NCI-H187 (cell line): ENCODE measurements at regions not wholly inside any gene's neighbourhood (a gene's known extent, or its start where the extent isn't known, plus 50 kb on each side); places are given as distances from the start of the nearest gene placed in this dataset.
"Not testable (repeated sequence)": the region's sequence is repeated elsewhere in the genome, so short reads cannot be mapped to it uniquely, and the experiment has no call there.

ENCODE experiments used
- DNase-seq, 2 experiments: peaks; one replicate each; lab custom pipeline; 2025; lab: John Stamatoyannopoulos, UW

DNA sequence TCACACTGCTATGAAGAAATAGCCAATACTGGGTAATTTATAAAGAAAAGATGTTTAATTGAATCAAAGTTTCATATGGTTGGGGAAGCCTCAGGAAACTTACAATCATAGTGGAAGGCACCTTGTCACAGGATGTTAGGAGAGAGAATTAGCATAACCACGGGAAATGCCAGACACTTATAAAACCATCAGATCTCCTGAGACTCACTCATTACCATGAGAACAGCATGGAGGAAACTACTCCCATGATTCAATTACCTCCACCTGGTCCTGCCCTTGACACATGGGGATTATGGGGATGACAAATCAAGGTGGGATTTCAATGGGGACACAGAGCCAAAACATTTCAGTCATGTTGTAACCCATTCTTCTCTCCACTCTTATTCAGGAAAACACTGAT, 472.9 kb upstream of the FSIP2 start:
- no peak for DNase-seq

GRCh38 chr2:185268651-185269050, 470.0 kb upstream of the FSIP2 start:
- no peak for DNase-seq

DNA sequence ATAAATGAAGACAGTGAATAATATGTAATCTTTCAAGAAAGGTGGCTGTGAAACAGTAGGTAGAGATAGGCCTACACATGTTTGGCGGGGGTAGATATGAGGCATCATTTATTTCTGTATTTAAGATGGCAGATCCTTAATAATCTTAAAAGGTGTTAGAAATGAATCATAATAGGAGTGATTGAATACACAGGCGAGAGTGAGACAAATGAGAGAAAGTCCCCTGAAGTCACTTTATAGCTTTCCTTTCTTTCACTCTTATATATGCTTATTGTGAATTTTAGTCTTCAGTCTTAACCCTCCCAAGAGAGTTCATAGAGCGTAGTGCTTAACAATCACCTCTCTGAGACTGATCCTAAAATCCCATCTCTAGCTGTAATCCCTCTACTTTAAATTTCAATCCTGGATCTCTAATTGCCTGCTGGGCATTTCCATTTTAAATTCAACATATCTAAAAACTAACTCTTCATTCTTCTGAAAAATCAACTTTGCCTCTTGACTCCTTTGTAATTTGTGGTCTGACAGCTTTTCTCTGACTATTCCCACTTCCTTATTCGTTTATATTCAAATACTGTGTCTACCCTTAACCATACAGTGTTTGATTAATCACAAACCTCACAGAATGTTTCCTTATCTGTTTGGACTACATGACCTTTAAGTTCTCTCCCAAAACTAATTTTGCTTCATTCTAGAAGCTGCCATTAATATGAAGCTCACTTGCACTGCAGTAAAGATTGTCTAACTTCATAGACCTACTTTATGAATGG, 463.7 kb upstream of the FSIP2 start:
- no peak for DNase-seq

- not testable (repeated sequence) for DNase-seq
These were observed 462.6 kb upstream of the FSIP2 start for GRCh38 chr2:185275979-185276378.

DNA sequence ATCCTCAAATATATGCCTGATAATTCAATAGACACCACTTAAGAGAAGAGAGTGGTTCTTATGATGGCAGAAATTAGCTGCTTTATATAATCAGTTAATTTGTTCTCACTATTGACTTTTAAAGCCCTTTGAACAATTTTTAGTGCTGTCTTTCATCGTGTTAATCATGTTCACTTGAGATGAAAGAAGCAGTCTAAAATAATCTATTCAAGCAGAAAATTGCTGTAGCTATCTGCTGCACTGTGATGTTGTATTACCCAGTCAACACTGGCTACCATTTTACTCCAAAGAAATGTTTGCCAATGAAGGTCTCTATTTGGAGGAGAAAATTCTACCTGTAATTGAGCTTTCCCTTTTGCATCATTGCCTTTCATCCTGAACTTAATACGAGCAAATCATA, 459.8 kb upstream of the FSIP2 start:
- DNase-seq: no peak

DNA sequence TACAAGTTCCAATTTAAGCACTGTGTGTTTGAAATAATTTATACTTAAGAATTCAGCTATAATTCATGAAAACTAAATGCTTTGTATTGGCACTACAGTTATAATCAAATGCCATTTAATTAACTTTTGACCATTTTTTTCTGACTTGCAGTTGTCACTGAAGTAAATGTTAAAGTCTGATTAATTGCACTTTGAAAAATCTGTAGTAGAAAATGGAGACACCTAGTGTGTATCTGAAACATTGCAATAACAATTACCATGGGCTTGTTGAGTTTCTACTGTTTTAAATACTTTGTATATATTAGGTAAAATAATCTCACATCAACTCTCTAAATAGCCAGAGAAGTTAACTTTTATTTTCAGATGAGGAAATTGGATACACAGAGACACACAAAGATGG, 458.6 kb upstream of the FSIP2 start:
- DNase-seq: no peak

GRCh38 chr2:185284696-185285095, 453.9 kb upstream of the FSIP2 start:
- no peak for DNase-seq

DNA sequence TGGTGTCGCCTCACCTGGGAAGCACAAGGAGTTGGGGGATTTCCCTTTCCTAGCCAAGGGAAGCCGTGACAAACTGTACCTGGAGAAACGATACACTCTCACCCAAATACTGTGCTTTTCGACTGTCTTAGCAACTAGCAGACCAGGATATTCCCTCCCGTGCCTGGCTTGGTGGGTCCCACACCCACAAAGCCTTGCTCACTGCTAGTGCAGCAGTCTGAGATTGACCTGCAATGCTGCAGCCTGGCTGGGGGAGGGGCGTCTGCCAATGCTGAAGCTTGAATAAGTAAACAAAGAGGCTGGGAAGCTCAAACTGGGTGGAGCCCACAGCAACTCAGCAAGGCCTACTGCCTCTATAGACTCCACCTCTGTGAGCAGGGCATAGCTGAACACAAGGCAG, 448.6 kb upstream of the FSIP2 start:
- DNase-seq: peak; percentile 34 to 77

DNA sequence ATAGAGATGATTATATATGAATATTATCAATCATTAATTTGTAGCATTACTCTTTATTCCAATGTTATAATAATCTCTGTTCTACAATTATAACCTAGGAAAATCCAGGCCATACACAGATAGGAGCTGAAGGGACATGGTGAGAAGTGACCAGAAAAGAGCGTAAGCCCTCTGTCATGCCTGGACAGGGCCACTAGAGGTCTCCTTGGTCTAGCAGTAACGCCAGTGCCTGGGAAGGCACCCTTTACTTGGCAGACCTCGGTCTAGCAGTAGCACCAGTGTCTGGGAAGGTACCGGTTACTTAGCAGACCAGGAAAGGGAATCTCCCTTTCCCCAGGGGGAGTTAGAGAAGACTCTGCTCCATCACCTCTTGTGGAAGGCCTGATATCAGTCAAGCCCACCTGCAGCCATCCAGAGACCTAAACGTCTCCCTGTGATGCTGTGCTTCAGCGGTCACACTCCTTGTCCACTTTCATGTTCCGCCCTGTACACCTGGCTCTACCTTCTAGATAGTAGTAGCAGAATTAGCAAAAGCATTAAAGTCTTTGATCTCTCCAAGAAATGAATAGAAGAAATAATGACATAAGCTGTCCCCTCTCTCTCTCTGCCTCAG, 447.5 kb upstream of the FSIP2 start:
- no peak for DNase-seq

DNA sequence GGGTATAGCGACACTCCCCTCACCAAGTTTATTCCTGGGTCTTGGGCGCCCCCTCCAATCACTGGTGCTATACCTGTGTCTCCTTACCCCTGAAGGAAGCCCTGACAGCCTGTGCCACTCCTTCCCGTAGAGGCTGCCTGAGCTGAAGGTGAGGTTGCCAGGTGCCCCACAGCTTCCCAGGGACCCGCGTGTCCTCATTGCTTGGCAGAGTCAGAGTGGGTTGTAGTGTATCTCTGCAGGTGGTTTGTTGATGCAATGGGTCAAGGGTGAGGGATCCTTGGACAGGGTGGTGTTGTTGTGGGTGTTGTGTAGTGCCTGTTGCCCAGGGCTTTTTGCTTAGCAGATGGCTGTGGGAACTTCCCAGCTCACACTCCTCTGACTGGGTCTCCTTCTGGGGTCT, 438.7 kb upstream of the FSIP2 start:
- no peak for DNase-seq

- no peak for DNase-seq
These were observed 432.5 kb upstream of the FSIP2 start for GRCh38 chr2:185306119-185306518.

- no peak for DNase-seq
These were observed 422.2 kb upstream of the FSIP2 start for GRCh38 chr2:185316383-185316782.

DNA sequence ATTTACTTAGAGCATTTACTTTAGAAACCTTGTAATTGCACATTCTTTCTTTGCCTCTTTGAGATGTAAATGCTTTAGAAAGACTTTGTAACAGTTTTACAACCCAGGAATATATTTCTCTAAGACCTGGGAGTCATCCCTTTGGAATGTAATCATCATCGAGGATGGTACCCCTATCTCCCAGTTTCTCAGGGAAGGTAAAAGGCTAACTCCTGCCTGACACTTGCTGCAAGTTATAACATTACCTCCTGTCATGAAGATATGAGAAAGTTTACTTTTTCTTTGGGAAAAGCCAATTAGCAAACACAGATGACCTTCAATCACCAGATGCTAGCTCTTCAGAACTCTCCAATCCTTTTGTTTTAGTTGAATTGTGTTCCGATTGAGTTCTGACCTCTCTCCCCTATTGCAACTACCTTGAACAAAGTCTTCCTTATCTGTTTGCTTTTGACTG, 420.3 kb upstream of the FSIP2 start:
- no peak for DNase-seq

GRCh38 chr2:185335879-185336278, 402.7 kb upstream of the FSIP2 start:
- DNase-seq: no peak

DNA sequence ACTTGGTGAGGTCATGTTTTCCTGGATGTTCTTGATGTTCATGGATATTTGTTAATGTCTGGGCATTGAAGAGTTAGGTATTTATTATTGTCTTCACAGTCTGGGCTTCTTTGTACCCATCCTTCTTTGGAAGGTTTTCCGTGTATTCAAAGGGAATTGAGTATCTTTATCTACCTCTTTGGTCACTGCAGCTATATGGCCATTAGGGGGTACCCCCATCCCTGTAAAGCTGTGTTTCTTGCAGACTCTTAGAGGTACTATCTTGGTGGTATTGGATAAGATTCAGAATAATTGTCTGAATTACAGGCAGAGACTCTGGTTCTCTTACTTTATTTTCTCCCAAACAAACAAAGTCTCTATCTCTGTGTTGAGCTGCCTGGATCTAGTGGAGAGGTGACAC, 401.6 kb upstream of the FSIP2 start:
- DNase-seq: no peak

DNA sequence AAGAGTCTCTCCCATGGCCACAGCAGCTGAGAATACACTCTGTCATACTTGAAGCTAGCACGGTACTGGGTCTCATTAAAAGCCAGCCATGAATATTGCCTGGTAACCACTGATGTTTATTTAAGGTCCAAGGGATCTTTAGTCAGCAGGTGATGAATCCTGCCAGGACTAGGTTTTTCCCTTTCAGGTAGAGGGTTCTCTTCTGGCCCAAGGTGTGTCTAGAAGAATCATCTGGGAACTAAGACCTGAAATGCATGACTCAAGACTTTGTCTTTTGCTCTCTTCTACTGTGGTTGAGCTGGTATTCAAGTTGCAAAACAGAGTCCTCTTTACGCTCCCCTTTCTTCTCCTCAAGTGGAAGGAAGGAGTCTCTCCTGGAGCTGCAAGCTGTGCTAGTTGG, 400.5 kb upstream of the FSIP2 start:
- DNase-seq: no peak

GRCh38 chr2:185347445-185347844, 391.2 kb upstream of the FSIP2 start:
- DNase-seq: no peak

DNA sequence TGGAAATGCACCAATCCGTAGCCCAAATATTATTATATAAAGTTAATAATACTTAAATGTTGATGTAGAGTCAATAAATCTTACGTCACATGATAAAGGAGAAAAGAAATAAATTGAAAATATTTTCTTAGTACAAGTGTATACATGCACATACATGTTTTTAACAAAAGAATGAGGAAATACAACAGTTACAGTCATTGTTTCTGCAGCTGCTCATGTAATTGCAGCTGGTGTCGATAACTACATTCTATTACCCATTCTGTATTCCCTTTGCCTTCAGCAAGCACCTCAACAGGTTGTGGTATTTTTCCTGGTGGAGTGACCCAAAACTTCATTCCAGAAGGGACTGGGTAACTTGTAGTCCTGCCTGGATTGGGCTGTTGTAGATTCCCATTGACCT, 377.8 kb upstream of the FSIP2 start:
- DNase-seq: no peak

GRCh38 chr2:185372188-185372587, 366.4 kb upstream of the FSIP2 start:
- no peak for DNase-seq

- no peak for DNase-seq
These were observed 365.4 kb upstream of the FSIP2 start for GRCh38 chr2:185373229-185373628.

DNA sequence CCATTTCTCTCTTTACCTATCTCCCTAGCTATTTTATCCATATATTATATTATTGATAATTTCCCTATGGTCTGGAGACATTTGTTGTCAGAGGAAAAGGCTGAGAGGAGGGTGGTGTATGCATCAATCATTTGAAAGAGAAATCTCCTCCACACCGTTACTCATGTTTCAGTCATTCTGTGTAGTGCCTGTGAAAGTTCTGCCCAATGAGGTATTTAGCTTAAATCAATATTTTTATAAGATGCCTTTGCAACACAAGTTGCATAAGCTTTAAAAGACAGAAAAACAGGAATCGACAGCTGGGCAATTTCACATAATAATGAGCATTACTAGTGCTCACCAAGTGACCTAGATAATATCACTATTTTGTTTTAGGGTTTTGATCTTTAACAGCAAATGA, 363.7 kb upstream of the FSIP2 start:
- DNase-seq: no peak

- no peak for DNase-seq
These were observed 362.9 kb upstream of the FSIP2 start for GRCh38 chr2:185375731-185376130.

DNA sequence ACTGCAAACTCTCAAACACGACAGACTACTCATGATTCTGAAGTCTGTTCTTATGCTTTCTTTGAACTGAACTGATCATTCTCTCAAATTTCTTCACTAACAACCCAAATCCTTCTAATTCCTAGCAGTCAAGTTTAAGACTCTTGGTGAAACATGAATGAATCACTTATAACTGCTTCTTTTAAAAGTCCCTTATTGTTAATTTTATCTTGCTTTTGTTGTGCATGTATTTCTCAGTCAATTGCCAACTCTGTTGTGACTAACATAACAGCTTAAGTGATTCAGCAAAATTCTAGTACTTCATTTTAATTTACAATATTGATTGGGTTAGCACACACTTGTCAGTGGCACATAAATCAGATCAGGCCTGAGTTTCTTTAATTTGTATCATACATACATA, 357.0 kb upstream of the FSIP2 start:
- DNase-seq: no peak
